ENCODE measurements at regions not wholly inside any gene's neighbourhood (a gene's known extent, or its start where the extent isn't known, plus 50 kb on each side); places are given as distances from the start of the nearest gene placed in this dataset.
"Not testable (repeated sequence)": the region's sequence is repeated elsewhere in the genome, so short reads cannot be mapped to it uniquely, and the experiment has no call there.

DNA sequence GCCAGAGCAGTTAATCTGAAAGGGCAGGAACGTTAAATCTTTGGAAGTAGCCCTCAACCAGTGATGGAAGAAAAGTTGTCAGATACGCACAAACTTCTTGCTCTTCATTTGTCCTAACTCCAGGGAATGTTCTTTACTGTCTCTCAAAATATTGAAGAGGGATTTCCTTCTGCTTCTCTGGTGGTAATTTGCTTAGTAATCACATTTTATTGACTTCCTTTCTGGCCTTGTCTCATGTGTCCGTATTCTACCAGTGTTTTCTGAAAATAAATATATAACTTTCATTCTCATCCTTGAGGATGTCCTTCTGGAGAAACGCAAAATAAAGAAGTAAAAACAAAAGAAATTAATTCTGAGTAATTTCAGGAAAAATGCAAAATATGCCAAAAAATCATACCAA lies 282.1 kb downstream of the CYLC2 start:
- no peaks in the 10 kb centered on the region for H3K36me3 Mint-ChIP-seq
- H3K4me3 Mint-ChIP-seq: no peak overlapping the region
- H3K27me3 Mint-ChIP-seq: no peaks in the 10 kb centered on the region
- no peak for DNase-seq
- no peak overlapping the region for H3K27ac Mint-ChIP-seq
- no peaks in the 10 kb centered on the region for H3K4me1 Mint-ChIP-seq
- peaks cover 0 to 28% (median 6%) of the 10 kb centered on the region in 7 donors for H3K9me3 Mint-ChIP-seq
- ATAC-seq (ENCODE audit: low read depth in 2 of 2): no peak

DNA sequence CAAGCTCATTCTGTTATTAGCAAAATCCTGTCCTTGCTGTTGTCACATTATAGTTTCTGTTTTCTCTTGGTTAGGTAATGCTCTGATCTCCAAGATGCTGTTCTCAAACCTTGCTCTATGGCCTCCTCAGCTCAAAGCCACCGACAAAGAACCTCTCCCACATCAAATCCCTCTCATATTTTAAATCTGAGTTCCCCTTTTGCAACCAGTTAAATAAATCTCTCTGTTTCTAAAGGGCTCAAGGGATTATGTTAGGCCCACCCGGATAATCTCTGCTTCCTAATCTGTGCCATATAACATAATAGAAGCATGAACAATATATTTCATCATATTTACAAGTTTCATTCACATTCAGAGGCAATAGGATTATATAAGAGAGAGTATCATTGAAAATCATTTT lies 286.0 kb downstream of the CYLC2 start:
- Mint-ChIP-seq H3K9me3 (peaks cover 0 to 5% (median 0%) of the 10 kb centered on the region in 7 donors), H3K36me3 (no peaks in the 10 kb centered on the region), H3K27me3 (no peaks in the 10 kb centered on the region), H3K4me3 (no peak overlapping the region), H3K4me1 (no peaks in the 10 kb centered on the region), H3K27ac (no peak overlapping the region)
- DNase-seq (no peak), ATAC-seq (ENCODE audit: low read depth in 2 of 2) (no peak)

DNA sequence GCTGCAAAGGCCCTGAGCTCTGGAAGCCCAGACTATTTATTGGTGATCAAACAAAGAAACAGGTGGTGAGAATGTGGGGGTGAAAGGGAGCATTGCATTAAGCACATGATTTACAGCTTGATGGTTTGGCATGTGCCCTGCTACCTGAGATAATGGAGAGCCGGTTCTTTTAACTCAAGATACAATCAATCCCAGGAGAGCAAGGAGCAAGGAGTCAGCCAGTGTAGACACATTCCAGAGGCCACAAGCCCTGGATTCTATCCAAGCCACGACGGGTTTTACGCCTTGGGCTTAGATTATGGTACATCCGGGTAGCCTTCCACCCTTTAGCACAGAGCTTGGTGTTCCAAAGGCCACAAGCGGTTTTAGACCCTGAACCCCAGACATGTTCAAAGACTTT lies 292.2 kb downstream of the CYLC2 start:
- Mint-ChIP-seq H3K4me1 (no peaks in the 10 kb centered on the region), H3K4me3 (no peak overlapping the region), H3K27ac (no peak overlapping the region), H3K9me3 (peaks cover 0 to 5% (median 0%) of the 10 kb centered on the region in 7 donors), H3K27me3 (no peaks in the 10 kb centered on the region), H3K36me3 (no peaks in the 10 kb centered on the region)
- no peak for DNase-seq
- ATAC-seq (ENCODE audit: low read depth in 2 of 2): no peak

DNA sequence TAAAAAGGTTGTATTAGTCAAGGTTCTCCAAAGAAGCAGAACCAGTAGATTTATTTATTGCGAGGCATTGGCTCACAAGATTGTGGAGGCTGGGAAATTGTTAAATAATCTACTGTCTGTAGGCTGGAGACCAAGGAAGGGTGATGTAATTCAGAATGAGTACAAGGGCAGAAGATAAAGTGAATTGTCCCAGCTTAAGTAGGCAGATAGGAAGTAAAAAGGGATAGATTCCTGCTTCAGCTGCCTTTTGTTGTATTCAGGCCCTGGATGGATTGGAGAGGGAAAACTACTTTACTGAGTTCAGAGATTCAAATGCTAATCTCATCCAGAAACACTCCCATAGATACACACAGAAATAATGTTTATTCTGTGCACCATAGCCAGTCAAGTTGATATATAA lies 301.1 kb downstream of the CYLC2 start:
- peaks cover 0 to 6% (median 0%) of the 10 kb centered on the region in 7 donors for H3K9me3 Mint-ChIP-seq
- no peaks in the 10 kb centered on the region for H3K4me1 Mint-ChIP-seq
- H3K36me3 Mint-ChIP-seq: no peaks in the 10 kb centered on the region
- H3K27ac Mint-ChIP-seq: no peak overlapping the region
- ATAC-seq (ENCODE audit: low read depth in 2 of 2): no peak
- no peaks in the 10 kb centered on the region for H3K27me3 Mint-ChIP-seq
- H3K4me3 Mint-ChIP-seq: no peak overlapping the region
- DNase-seq: no peak

DNA sequence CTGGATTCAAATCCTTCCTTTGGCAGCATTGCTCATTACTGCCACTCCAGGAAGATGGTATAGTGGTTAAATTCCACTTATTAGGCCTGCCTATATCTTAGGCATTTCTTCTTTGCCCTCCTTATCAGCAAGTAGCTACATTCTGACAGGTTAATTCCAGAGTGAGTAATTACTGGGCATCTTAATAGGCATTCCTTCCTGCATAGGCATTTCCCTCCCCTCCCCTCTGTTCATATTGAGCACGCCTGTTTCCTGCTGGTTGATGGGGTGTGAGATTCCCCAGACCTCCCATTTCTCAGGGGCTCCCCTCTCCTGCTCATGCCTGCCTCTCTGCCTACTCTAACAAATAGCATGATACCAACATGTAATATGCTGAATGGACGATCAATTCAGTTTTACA lies 305.9 kb downstream of the CYLC2 start:
- H3K27ac Mint-ChIP-seq: no peak overlapping the region
- no peaks in the 10 kb centered on the region for H3K27me3 Mint-ChIP-seq
- DNase-seq: no peak
- H3K9me3 Mint-ChIP-seq: peaks cover 0 to 19% (median 4%) of the 10 kb centered on the region in 7 donors
- ATAC-seq (ENCODE audit: low read depth in 2 of 2): no peak
- no peaks in the 10 kb centered on the region for H3K36me3 Mint-ChIP-seq
- H3K4me3 Mint-ChIP-seq: no peak overlapping the region
- H3K4me1 Mint-ChIP-seq: no peaks in the 10 kb centered on the region

DNA sequence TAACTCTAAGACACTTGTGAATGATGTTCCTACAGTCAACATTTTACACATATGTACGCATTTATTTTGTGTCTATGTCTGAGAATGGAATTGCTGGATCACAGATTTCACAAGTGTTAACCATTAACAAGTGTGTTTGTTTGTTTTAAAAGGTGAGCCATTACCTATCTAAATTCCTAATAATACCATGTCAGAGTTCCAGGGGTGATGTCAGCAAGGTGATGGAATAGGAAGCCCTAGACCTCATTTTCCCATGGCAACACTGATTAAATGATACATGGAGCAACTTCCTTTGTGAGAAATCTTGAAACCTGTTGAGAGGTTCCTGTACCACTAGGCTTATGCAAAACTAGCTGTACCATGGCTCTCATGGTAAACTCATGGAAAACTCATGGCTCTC lies 309.7 kb downstream of the CYLC2 start:
- ATAC-seq (ENCODE audit: low read depth in 2 of 2) (no peak), DNase-seq (no peak)
- no peaks in the 10 kb centered on the region for H3K36me3 Mint-ChIP-seq
- H3K4me3 Mint-ChIP-seq: no peak overlapping the region
- H3K9me3 Mint-ChIP-seq: peaks cover 0 to 19% (median 4%) of the 10 kb centered on the region in 7 donors
- no peaks in the 10 kb centered on the region for H3K27me3 Mint-ChIP-seq
- H3K4me1 Mint-ChIP-seq: no peaks in the 10 kb centered on the region
- no peak overlapping the region for H3K27ac Mint-ChIP-seq

DNA sequence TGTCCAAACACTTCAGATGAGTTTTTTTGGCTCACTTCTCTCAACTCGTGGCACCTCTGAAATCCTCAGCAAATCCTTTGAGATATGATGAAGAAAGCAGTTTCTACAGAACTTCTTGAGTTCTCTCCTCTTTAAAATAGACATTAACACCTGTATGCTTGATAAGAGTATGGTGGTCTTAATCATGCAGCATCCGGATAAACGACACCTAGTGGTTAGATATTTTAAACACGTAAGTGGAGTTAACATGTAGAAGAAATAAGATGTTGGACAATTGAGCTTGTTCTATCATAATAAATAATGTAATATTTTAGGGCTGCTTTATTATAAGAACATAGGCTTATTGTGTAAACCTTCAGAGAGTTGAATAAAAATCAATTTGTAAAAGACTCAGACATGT lies 324.8 kb downstream of the CYLC2 start:
- DNase-seq (no peak), ATAC-seq (ENCODE audit: low read depth in 2 of 2) (no peak)
- Mint-ChIP-seq H3K4me3 (no peak overlapping the region), H3K36me3 (no peaks in the 10 kb centered on the region), H3K27me3 (no peaks in the 10 kb centered on the region), H3K27ac (no peak overlapping the region), H3K9me3 (peaks cover 0 to 4% (median 0%) of the 10 kb centered on the region in 7 donors), H3K4me1 (no peaks in the 10 kb centered on the region)

DNA sequence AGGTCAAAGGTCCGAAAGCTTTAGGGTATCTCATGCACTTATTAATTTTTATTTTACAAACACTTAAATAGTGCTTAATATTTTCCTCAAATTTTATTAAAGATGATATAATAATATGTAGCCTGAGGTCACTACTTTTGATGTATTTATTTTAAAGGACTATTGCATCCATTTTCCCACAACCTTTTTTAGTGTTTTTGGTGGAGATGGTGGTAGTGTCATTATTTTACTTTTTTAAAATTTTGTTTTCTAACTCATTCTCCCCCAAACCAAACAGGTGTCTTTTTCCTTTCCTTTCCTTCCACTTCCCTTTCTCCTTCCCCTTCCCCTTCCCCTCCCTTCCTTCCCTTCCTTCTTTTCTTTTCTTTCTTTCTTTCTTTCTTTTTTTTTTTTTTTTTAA lies 328.6 kb downstream of the CYLC2 start:
- peaks cover 0 to 8% (median 3%) of the 10 kb centered on the region in 7 donors for H3K9me3 Mint-ChIP-seq
- DNase-seq: no peak
- no peaks in the 10 kb centered on the region for H3K4me1 Mint-ChIP-seq
- no peak for ATAC-seq (ENCODE audit: low read depth in 2 of 2)
- no peaks in the 10 kb centered on the region for H3K36me3 Mint-ChIP-seq
- H3K27me3 Mint-ChIP-seq: no peaks in the 10 kb centered on the region
- H3K4me3 Mint-ChIP-seq: no peak overlapping the region
- no peak overlapping the region for H3K27ac Mint-ChIP-seq

DNA sequence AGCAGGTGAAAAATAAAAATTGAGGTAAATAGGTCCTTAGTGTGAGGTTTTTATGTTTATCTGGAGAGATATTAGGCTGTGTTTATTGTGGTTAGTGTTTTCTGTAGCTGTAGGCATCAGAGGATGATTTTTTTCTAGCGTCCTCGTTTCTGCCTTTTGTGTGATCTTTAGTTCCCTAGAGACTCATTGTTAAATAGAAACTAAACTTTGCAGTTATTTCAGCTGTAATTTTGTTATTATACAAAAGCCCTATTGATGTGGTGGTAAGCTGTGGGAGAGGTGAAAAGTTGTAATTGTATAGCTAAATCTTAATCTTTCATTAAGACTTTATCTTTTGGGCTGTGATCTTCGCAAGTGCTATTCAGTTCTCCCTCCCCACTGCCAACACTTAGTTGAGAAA lies 340.3 kb downstream of the CYLC2 start:
- Mint-ChIP-seq H3K27ac (no peak overlapping the region), H3K27me3 (no peaks in the 10 kb centered on the region), H3K4me1 (no peaks in the 10 kb centered on the region), H3K9me3 (peaks cover 0 to 7% (median 2%) of the 10 kb centered on the region in 7 donors), H3K36me3 (no peaks in the 10 kb centered on the region), H3K4me3 (no peak overlapping the region)
- ATAC-seq (ENCODE audit: low read depth in 2 of 2) (no peak), DNase-seq (no peak)

DNA sequence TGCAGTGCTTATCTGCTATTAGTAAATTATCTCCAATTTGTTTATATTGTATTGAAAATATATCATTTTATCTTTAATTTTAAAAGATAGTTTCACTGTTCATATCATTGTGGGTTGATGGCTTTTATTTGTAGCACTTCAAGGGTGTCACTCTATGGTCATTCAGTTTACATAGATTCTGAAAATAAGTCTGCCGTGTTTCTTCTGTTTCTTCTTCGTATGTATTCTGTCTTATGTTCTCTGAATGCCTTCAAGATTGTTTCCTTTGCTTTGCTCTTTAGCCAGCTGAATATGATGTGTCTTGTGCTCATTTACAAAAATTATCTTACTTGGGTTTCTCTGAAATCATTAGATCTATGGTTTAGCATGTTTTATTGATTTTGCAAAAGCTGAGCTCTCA lies 359.9 kb downstream of the CYLC2 start:
- DNase-seq: no peak
- Mint-ChIP-seq H3K9me3 (peaks cover 3 to 14% (median 9%) of the 10 kb centered on the region in 7 donors), H3K36me3 (peaks cover 0 to 4% of the 10 kb centered on the region in 2 donors), H3K27me3 (no peaks in the 10 kb centered on the region), H3K4me3 (no peak overlapping the region), H3K27ac (no peak overlapping the region), H3K4me1 (no peaks in the 10 kb centered on the region)
- ATAC-seq (ENCODE audit: low read depth in 2 of 2): no peak

DNA sequence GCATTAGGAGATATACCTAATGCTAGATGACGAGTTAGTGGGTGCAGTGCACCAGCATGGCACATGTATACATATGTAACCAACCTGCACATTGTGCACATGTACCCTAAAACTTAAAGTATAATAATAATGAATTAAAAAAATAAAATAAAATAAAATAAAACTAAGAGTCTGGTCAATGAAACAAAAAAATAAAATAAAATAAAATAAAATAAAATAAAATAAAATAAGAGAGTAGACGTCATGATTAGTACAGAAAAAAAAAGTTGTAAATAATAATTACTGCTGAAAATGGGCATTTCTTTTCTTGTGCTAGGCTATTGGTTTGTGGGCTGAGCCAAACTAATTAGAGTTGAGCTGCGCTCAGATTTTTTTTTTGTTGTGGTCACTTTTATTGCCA lies 362.8 kb downstream of the CYLC2 start:
- H3K36me3 Mint-ChIP-seq; ATAC-seq (ENCODE audit: low read depth in 2 of 2); H3K27ac Mint-ChIP-seq; DNase-seq; H3K27me3 Mint-ChIP-seq; H3K4me1 Mint-ChIP-seq; H3K4me3 Mint-ChIP-seq: not testable (repeated sequence)
- H3K9me3 Mint-ChIP-seq: peaks cover 3 to 18% (median 13%) of the 10 kb centered on the region in 7 donors

DNA sequence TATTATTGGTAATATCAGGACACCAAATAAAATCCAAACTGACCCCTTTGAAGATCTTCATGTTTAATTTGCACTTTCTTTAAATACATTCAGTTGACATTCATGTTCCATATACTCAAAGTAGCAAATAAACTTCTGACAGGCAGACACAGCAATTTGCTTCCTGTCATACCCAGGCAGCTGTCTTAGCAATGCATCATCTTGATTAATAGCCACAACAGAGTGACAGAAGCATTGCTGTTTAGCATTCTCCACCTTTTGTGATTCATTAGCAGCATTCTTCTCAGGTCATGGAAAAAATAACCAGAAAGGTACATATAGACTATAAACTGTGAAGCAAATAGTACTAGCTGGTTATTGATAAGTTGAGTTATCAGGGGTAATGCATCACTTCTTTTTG lies 366.8 kb downstream of the CYLC2 start:
- Mint-ChIP-seq H3K4me3 (no peak overlapping the region), H3K9me3 (peaks cover 0 to 11% (median 4%) of the 10 kb centered on the region in 7 donors), H3K4me1 (no peaks in the 10 kb centered on the region), H3K36me3 (no peaks in the 10 kb centered on the region), H3K27me3 (no peaks in the 10 kb centered on the region), H3K27ac (no peak overlapping the region)
- DNase-seq (no peak), ATAC-seq (ENCODE audit: low read depth in 2 of 2) (no peak)

DNA sequence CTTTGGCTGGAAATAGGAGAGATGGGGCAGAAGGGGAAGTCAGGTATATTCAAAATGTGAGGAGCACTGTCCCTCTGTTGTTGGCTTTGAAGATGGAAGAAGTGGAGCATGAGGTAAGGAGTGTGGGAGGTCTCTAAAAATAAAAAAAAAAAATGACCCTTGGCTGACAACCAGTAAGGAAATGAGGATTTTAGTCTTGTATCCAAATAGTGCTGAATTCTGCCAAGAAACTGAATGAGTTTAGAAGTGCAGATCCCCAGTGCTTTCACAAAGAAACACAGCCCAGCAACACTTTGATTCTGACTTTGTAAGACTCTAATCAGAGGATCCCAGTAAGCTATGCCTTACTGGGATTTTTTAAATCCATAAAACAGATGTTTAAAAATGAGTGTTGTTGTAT lies 367.9 kb downstream of the CYLC2 start:
- Mint-ChIP-seq H3K4me3 (no peak overlapping the region), H3K4me1 (no peaks in the 10 kb centered on the region), H3K27me3 (no peaks in the 10 kb centered on the region), H3K9me3 (peaks cover 0 to 11% (median 4%) of the 10 kb centered on the region in 7 donors), H3K36me3 (no peaks in the 10 kb centered on the region), H3K27ac (peak overlapping the region in 1 of 6 donors; percentile 86)
- ATAC-seq (ENCODE audit: low read depth in 2 of 2) (no peak), DNase-seq (no peak)

DNA sequence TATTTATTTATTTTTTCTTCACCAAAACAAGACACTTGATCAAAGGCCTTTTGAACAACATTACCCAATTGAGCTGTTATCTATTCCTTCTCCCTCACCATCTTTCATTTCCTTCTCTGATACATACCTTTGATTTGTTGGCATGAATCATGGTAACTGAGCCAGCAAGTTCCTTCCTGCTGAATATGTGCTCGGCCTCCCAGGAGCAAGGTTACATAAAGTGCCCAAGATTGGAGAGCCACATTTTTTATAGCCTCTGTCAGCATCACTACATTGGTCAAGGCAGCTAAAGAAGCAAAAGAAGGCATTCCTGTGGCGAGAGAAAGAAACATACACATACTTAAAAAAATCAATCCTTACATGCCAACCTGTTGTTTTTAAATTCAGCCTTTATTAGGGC lies 369.6 kb downstream of the CYLC2 start:
- no peak overlapping the region for H3K4me3 Mint-ChIP-seq
- no peaks in the 10 kb centered on the region for H3K27me3 Mint-ChIP-seq
- H3K36me3 Mint-ChIP-seq: no peaks in the 10 kb centered on the region
- no peaks in the 10 kb centered on the region for H3K4me1 Mint-ChIP-seq
- no peak for DNase-seq
- peaks cover 0 to 9% (median 0%) of the 10 kb centered on the region in 7 donors for H3K9me3 Mint-ChIP-seq
- H3K27ac Mint-ChIP-seq: no peak overlapping the region
- no peak for ATAC-seq (ENCODE audit: low read depth in 2 of 2)

DNA sequence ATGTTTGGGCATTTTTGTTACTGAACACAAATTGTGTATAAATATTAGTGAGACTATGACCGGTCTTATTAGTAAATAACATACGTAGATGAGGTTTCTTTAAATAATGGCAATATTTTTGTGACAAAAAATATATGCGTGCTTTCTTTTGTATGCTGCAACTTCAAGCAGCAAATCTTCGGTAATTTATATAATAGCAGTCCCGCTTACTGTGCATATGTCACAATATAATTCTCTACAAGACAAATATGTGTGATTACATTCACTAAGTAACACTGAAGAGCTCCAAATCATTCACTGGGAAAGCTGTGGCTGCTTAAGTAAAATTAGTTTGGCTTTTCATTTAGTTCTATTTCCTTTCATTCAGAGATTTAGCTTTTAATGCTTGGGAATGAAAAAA lies 376.0 kb downstream of the CYLC2 start:
- Mint-ChIP-seq H3K9me3 (peaks cover 0 to 6% (median 0%) of the 10 kb centered on the region in 7 donors), H3K36me3 (no peaks in the 10 kb centered on the region), H3K4me3 (no peak overlapping the region), H3K27ac (no peak overlapping the region), H3K4me1 (no peaks in the 10 kb centered on the region), H3K27me3 (no peaks in the 10 kb centered on the region)
- no peak for ATAC-seq (ENCODE audit: low read depth in 2 of 2)
- DNase-seq: no peak

Measured in naive B cell (primary cell).